ENCODE measurements at regions not wholly inside any gene's neighbourhood (a gene's known extent, or its start where the extent isn't known, plus 50 kb on each side); places are given as distances from the start of the nearest gene placed in this dataset.

DNA sequence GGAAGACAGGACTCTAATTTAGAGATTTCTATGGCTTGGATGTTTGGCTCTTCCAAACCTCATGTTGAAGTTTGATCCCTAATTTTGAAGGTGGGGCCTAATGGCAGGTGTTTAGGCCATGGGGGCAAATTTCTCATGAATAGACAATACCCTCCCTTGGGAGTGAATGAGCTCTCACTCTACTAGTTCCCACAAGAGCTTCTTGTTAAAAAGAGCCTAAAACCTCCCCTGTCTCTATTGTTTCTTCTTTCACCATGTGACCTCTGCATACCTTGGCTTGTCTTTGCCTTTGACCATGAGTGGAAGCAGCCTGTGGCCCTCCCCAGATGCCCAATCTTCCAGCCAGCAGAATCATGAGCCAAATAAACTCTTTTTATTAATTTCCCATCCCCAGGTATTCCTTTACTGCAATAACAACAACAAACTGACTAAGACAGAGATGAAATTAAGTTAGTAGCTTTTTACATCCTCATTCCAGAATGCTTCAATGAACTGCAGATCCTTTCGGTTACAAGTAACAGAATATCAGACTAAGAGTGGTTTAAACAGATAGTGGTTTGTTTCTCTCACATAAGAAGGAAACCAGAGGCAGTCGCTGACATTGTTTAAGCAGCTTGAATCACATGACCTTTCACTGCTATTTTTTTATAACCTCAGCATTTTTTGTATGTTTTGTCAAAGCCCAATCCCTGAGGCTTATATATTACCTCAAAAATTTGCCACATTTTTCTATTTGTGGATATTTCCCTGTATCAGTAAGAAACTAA, 1013.3 kb upstream of the SEMA6D start (continued):
- TF ChIP-seq CTCF (IDR thresholded peaks at IDR 0.05; ENCODE audit: low read depth, low read length, missing input control) (no peak), JUND (IDR thresholded peaks at IDR 0.05) (no peak), HNF4G (IDR thresholded peaks at IDR 0.05) (no peak), SP1 (IDR thresholded peaks at IDR 0.05) (no peak), FOXA1 (IDR thresholded peaks at IDR 0.05) (no peak)

- no peak overlapping the region for H3K9ac ChIP-seq (ENCODE audit: low read depth in 1 of 2, low read length in 2 of 2)
- no peaks in the 10 kb centered on the region for H3K9me3 ChIP-seq (ENCODE audit: control insufficient read depth in 4 of 4, low read length in 3 of 4)
- no peaks in the 10 kb centered on the region for H3K36me3 ChIP-seq (ENCODE audit: control insufficient read depth in 4 of 4, insufficient read depth in 3 of 4, low read depth in 1 of 4, low read length in 3 of 4)
- H3K4me3 ChIP-seq (ENCODE audit: low read depth in 1 of 3, low read length in 3 of 3): no peak overlapping the region
- H3K27me3 ChIP-seq (ENCODE audit: control insufficient read depth in 4 of 4, insufficient read depth in 4 of 4, low read length in 3 of 4): no peaks in the 10 kb centered on the region
- no peak for DNase-seq (ENCODE audit: low spot score)
- TF ChIP-seq JUND (IDR thresholded peaks at IDR 0.05): no peak
- no peak for TF ChIP-seq HNF4A (conservative IDR thresholded peaks at IDR 0.05)
- no peak for TF ChIP-seq FOXA1 (IDR thresholded peaks at IDR 0.05)
- TF ChIP-seq YY1 (IDR thresholded peaks at IDR 0.05): no peak
- TF ChIP-seq CTCF (IDR thresholded peaks at IDR 0.05; ENCODE audit: low read depth, low read length, missing input control): no peak
- TF ChIP-seq RXRA (IDR thresholded peaks at IDR 0.05): no peak
- TF ChIP-seq ATF3 (IDR thresholded peaks at IDR 0.05): no peak
- no peak for TF ChIP-seq MAX (IDR thresholded peaks at IDR 0.05)
- no peak for TF ChIP-seq TAF1 (conservative IDR thresholded peaks at IDR 0.05)
- TF ChIP-seq REST (IDR thresholded peaks at IDR 0.05): no peak
- WGBS: 75% methylated on average over 1 of the region's 1 CpG
- H3K4me1 ChIP-seq (ENCODE audit: control insufficient read depth in 4 of 4, insufficient read depth in 4 of 4, low read length in 3 of 4): no peaks in the 10 kb centered on the region
- no peak overlapping the region for H3K27ac ChIP-seq (ENCODE audit: low read depth in 1 of 2, low read length in 2 of 2)
These were observed 1009.9 kb upstream of the SEMA6D start for GRCh38 chr15:46707452-46707851.
